CD4-positive, alpha-beta T cell treated with Interleukin-10 for 1 hour (primary cell): ENCODE measurements at regions not wholly inside any gene's neighbourhood (a gene's known extent, or its start where the extent isn't known, plus 50 kb on each side); places are given as distances from the start of the nearest gene placed in this dataset.
"Not testable (repeated sequence)": the region's sequence is repeated elsewhere in the genome, so short reads cannot be mapped to it uniquely, and the experiment has no call there.

Source experiments
- DNase-seq: peaks from one replicate; pipeline ENCODE4 v3.0.0-alpha.2; 2020

DNA sequence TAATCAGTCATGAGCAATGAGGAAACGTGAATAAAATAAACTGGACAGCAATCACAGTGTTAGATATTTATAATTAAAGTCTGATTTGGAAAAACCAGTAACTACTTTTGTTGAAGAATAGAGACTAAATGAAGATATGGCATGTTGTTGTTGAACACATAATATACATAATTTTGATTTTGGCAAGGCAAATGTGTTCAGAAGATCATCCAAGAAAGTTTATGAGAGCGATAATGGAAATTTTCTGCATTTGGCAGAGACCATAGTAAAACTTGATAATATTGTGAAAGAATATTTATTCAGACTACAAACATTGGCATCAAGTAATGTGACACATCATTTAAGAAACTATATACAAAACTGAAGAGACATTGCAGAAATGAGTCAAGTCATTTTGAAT, 620.7 kb downstream of the TMA16 start:
- no peak for DNase-seq

- DNase-seq: no peak
These were observed 621.8 kb downstream of the TMA16 start for GRCh38 chr4:164116286-164116685.

DNA sequence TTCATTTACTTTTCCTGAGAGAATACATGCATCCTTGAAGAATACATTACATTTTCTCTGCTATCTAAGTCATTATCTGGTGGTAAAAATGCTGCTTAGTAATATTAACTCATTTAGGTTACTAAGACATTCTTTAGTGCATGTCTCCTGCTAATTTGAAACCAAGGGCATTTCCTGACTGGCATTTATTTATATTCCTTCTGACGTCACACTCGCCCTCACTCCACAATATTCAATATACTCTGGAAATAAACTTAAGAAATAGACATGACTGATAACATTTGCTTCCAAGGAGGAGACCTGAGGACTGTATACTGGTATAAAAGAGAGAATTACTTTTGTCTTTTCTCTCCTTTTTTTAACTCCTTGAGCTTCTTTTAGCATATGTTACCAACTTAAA, 619.5 kb upstream of the SMIM31 start:
- no peak for DNase-seq

DNA sequence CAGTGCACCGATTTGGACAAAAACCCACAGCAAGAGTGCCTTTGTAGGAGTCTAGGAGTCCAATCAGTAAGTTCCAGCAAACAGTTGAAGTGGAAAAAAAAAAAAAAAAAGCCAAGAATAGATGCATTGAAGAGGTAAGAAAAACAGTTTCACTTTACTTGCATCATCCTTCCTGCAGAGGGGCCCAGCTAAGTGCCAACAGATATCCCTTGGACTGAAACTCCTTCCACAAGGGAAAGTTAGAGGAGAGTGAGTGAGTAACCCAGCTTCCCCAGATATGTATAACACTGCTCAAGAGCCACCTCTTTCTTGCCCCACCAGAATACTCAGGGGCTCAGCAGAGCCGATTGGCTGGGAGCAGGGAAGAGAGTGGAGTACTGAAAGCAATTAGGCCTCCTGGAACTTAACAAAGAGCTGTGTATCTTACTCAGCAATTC, 617.7 kb upstream of the SMIM31 start:
- no peak for DNase-seq

GRCh38 chr4:164138521-164138920, 615.4 kb upstream of the SMIM31 start:
- DNase-seq: no peak

DNA sequence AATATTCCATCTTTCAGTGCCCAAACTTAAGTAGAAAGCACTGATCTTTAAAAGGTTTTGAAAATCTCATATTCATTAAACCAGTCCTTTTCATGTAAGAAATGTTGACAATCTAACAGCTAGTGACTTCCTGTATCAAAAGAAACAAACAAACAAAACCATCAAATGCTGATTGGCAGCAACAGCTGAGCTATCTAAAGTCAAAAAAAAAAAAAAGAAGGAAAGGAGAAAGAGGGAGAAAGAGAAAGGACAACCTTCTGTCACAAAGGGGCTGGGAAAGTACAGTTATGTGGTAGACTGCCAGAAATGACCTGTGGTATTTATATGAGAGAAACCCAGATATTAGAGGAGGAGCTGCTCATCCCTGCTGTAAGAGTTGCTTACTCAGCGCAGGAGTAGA, 614.6 kb upstream of the SMIM31 start:
- DNase-seq: no peak

DNA sequence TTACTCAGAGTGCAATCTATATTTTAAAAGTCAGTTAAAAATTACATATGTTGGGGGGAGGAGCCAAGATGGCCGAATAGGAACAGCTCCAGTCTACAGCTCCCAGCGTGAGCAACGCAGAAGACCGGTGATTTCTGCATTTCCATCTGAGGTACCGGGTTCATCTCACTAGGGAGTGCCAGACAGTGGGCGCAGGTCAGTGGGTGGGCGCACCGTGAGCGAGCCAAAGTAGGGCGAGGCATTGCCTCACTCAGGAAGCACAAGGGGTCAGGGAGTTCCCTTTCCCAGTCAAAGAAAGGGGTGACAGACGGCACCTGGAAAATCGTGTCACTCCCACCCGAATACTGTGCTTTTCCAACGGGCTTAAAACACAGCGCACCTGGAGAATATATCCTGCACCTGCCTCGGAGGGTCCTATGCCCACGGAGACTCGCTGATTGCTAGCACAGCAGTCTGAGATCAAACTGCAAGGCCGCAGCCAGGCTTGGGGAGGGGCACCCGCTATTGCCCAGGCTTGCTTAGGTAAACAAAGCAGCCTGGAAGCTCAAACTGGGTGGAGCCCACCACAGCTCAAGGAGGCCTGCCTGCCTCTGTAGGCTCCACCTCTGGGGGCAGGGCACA, 612.1 kb upstream of the SMIM31 start:
- DNase-seq: not testable (repeated sequence)

DNA sequence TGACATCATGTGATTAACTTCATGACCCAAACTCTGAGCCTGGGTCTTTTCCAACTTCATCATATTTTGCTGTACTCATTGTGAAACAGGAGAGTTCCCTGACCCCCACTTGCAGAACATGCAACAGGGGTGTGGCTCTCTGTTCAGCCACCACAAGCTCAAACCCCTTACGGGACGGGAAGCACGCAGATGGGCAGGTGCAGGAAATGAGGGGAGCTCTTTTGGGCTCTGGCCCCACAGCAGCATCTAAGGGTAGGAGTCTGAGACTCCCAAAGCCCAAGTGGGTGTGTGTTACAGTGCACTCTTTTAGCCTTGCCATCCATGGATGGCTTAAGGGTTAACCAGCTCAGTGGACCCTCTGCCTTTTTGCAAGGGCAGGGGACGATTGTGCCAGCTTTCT, 599.5 kb upstream of the SMIM31 start:
- no peak for DNase-seq

DNA sequence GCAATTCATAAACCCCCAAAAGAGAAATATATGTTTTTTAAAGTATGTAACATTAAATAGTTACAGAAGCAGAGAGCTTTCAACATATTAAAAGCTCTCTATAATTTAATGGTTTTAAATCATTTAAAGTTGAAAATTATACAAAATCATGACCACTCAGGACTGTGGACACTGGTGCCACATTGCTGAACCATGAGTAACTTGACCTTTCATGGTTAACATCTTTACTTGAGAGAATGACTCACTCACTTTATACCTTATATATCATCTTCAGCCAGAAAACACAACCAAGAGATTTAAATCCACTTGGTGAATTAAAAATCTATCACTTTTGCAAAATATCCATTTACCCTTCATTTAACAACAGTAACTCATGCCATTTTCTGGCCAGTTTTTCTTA, 584.3 kb upstream of the SMIM31 start:
- DNase-seq: no peak

DNA sequence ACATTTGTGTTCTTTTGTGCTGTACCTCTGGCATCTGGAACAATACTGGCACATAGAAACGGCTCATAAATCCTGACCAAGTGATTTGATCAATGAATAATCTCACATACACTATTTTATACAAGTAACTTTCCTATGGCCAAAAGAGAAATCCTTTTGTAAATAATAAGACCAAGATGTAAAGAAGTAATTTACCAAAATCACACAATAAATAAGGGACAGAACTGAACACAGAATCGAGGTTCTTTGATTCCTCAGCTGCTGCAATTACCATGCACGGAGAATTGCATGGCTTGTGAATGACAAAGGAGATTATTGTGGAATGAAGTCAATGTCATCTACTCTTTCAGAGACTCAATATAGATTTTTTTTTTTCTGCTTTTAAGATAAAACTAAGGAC, 576.8 kb upstream of the SMIM31 start:
- DNase-seq: no peak

DNA sequence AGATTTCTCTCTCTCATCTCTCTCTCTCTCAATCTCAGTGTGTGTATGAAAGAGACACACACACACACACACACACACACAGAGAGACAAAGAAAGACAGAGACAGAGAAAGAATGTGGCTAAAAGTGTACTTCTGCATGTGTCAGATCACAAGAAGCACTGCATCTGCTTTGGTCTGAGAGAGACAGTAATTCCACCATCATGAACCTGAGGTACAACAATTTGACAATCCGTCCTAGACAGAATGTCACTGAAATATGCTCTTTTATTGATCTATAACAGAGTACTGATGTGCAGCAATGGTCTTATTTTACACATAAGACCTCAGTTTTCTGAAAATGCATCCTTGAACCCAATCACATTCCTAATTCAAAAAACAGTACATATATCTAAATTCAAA, 576.2 kb upstream of the SMIM31 start:
- no peak for DNase-seq

- DNase-seq: no peak
These were observed 565.7 kb upstream of the SMIM31 start for GRCh38 chr4:164188236-164188635.

- DNase-seq: no peak
These were observed 561.1 kb upstream of the SMIM31 start for GRCh38 chr4:164192844-164193243.

- DNase-seq: no peak
These were observed 560.3 kb upstream of the SMIM31 start for GRCh38 chr4:164193676-164194075.

- no peak for DNase-seq
These were observed 556.4 kb upstream of the SMIM31 start for GRCh38 chr4:164197556-164197955.

DNA sequence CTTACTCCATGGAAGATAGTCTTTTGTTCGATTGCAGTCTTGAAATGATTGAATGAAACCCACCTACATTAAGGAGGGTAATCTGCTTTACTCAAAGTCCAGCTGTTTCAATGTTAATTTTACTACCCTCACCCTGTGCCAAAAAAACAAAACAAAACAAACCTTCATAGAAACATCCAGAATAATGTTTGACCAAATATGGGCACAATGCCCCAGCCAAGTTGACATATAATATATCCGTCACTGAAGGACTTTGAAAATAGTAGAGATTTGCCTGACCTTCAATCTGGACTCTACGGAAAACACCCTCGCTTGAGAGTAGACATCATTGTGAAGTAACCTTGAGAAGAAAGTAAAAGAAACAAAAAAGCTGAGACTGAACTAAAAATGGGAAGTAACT, 550.5 kb upstream of the SMIM31 start:
- no peak for DNase-seq

DNA sequence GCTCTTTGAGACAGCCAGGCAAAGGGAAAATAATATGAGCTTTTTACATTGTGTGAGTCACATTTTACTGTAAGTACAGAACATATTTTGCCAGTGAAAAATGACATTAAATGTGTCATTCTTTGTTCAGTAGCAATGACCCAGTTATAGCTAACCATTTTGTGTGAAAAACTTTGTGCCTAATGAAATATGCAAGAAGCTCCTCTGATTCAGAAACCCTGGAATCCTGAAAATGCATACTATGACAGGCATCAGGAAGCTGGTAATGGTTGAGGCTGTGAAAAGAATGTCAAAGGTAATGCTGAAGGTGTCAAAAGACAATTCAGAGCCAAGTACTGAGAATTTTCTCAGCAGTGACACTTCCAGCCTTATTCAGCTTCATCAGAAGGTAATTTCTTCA, 549.5 kb upstream of the SMIM31 start:
- DNase-seq: no peak

- DNase-seq: no peak
These were observed 546.5 kb upstream of the SMIM31 start for GRCh38 chr4:164207460-164207859.

DNA sequence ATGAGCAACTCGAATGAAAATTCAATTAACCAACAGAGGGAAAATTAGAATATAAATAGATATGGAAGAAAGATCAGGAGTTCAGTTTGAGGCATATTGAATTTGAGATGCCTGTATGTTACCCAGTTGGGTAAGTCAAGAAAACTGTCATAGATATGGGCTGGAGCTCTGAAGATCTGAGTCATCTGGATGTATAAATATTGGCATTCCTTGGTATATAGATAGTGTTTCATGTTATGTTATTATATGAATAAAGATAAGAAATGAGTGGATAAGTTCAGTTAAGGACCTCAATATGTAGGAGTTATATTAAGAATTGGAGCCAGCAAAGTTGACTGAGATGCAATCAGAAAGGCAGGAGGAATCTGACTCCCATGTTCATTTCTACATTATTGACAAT, 543.6 kb upstream of the SMIM31 start:
- DNase-seq: no peak

GRCh38 chr4:164212134-164212533, 541.8 kb upstream of the SMIM31 start:
- DNase-seq: no peak

GRCh38 chr4:164212714-164213113, 541.2 kb upstream of the SMIM31 start:
- DNase-seq: no peak

DNA sequence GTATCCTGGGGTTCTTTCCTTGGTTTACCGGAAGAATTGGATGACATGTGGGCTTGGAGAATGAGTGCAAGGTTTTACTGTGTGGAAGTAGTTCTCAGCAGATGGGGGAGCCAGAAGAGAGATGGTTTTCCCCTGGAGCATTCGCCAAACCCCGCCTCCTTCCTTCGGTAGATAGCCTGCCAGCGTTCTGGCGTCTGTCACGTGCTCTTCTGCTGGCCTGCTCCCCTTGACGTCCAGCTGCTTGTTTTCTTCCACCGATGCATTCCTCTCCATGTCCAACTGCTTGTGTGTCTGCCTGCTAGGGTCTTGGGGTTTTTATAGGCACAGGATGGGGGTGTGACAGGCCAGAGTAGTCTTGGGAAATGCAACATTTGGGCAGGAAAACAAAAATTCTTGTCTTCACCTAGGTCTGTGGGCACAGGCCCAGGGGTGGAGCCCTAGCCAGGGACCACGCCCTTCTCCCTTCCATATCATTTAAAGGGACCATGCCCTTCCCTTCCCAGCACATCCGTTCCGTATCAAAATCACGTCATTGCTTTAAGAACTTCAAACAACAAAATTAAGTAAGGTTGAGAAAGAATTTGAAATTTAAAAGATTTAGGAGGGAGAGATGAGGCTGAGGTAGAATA, 538.7 kb upstream of the SMIM31 start:
- no peak for DNase-seq

DNA sequence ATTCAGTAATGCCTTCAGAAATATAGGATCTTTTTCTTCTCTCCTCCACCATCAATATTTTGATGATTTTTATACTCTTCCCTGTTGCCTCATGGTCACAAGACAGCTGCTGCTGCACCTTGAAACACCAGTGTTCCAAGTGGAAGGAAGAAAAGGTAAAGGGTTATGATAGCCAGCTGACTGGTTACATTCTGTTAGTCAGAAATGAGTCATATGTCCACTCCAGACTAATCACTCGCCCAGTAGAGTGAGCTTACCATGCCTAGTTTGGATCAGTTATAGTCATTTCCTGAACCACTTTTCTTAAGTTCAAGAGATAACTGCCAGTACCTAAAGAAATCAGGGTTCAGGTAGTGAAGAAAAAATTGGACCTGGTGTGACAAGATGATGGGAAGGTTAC, 532.3 kb upstream of the SMIM31 start:
- DNase-seq: no peak

DNA sequence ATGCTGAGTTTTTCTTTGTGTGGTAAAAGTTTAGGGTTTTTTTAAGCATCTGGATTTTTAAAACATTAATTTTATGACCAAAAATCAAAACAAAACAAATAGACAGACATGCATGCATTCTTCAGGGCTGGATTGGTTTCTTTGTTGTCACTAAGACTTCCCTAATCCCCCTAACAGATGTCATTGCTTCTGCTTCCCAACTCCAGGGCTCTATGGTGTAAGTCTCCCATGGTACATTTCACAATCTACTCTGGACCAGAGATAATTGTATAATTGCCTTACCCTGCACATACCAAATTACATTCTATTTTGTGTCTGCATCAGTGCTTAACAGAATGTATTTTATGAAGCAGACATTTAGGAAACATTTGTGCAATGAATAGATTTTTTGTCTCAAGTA, 529.1 kb upstream of the SMIM31 start:
- no peak for DNase-seq

DNA sequence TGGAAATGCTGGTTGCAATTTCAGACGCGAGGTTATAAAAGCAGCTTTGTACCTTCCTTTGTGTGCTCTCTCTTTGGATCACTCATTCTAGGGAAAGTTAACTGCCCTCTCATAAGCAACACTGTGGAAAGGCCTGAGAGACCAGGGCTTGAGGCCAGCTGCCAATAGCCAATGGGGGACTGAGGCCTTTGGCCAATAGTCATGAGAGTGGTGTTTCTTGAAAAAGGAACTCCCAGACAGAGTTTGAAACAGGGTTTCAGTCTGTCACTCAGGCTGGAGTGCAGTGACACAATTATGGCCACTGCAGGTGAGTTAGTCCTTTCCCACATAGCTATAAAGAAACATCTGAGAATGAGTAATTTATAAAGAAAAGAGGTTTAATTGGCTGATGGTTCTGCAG, 524.7 kb upstream of the SMIM31 start:
- DNase-seq: no peak
